H9 (cell line): ENCODE measurements at regions not wholly inside any gene's neighbourhood (a gene's known extent, or its start where the extent isn't known, plus 50 kb on each side); places are given as distances from the start of the nearest gene placed in this dataset.

Source experiments
- DNase-seq: peaks from one replicate; pipeline ENCODE4 v3.0.0-alpha.2; 2017
- H2AFZ ChIP-seq: one replicate; pipeline ENCODE4 v1.6.1; 2013; ENCODE audit warnings: mild to moderate bottlenecking, low read length, control low read depth, moderate library complexity
- H2AK5ac ChIP-seq: 2 replicates; pipeline ENCODE4 v1.6.1; 2013; ENCODE audit warnings: low read length, control low read depth, mixed read lengths; ENCODE audit not compliant: insufficient read length
- H2BK120ac ChIP-seq: one replicate; pipeline ENCODE4 v1.6.1; 2013; ENCODE audit warnings: low read depth, mild to moderate bottlenecking, low read length, control low read depth, inconsistent platforms; ENCODE audit not compliant: poor library complexity, severe bottlenecking
- H2BK12ac ChIP-seq: 2 replicates; pipeline ENCODE4 v1.6.1; 2013; ENCODE audit warnings: low read length, control low read depth, mixed read lengths, low read depth; ENCODE audit not compliant: insufficient read length
- H2BK15ac ChIP-seq: 2 replicates; pipeline ENCODE4 v1.6.1; 2013; ENCODE audit warnings: low read depth, low read length, control low read depth
- H2BK20ac ChIP-seq: one replicate; pipeline ENCODE4 v1.6.1; 2013; ENCODE audit warnings: low read depth, mild to moderate bottlenecking, low read length, control low read depth, inconsistent platforms; ENCODE audit not compliant: poor library complexity, severe bottlenecking
- H2BK5ac ChIP-seq: 2 replicates; pipeline ENCODE4 v1.6.1; 2013; ENCODE audit warnings: low read length, control low read depth, mixed read lengths; ENCODE audit not compliant: insufficient read length
- H3K14ac ChIP-seq: 2 replicates; pipeline ENCODE4 v1.6.1; 2013; ENCODE audit warnings: low read length, control low read depth; ENCODE audit not compliant: insufficient read depth
- H3K18ac ChIP-seq: 2 replicates; pipeline ENCODE4 v1.6.1; 2013; ENCODE audit warnings: low read depth, mild to moderate bottlenecking, mixed read lengths, low read length, control low read depth; ENCODE audit not compliant: insufficient read length
- H3K23ac ChIP-seq: 2 replicates; pipeline ENCODE4 v1.6.1; 2013; ENCODE audit warnings: low read length, control low read depth, mixed read lengths, low read depth; ENCODE audit not compliant: insufficient read length
- H3K23me2 ChIP-seq: 2 replicates; pipeline ENCODE4 v1.6.1; 2013; ENCODE audit warnings: low read depth, mild to moderate bottlenecking, mixed read lengths, low read length, control low read depth; ENCODE audit not compliant: insufficient read length, poor library complexity, severe bottlenecking
- H3K27ac ChIP-seq: 2 replicates; pipeline ENCODE4 v1.5.1; 2013; ENCODE audit warnings: low read length, control low read depth, mixed read lengths, low read depth; ENCODE audit not compliant: insufficient read length
- H3K27me3 ChIP-seq: 2 replicates; pipeline ENCODE4 v1.6.1; 2013; ENCODE audit warnings: low read length, control low read depth, inconsistent platforms; ENCODE audit not compliant: insufficient read depth
- H3K4ac ChIP-seq: 2 replicates; pipeline ENCODE4 v1.6.1; 2013; ENCODE audit warnings: low read depth, mild to moderate bottlenecking, control low read depth, inconsistent platforms, low read length, moderate library complexity
- H3K4me1 ChIP-seq: 2 replicates; pipeline ENCODE4 v1.6.1; 2013; ENCODE audit warnings: low read length, control low read depth, inconsistent platforms; ENCODE audit not compliant: insufficient read depth
- H3K4me2 ChIP-seq: 2 replicates; pipeline ENCODE4 v1.6.1; 2013; ENCODE audit warnings: low read length, control low read depth, mixed read lengths; ENCODE audit not compliant: insufficient read length, insufficient read depth
- H3K56ac ChIP-seq: 2 replicates; pipeline ENCODE4 v1.6.1; 2013; ENCODE audit warnings: low read depth, mild to moderate bottlenecking, mixed read lengths, low read length, control low read depth; ENCODE audit not compliant: insufficient read length
- H3K79me1 ChIP-seq: 2 replicates; pipeline ENCODE4 v1.6.1; 2013; ENCODE audit warnings: low read depth, mild to moderate bottlenecking, moderate library complexity, low read length, control low read depth, inconsistent platforms; ENCODE audit not compliant: insufficient read depth, poor library complexity, severe bottlenecking
- H3K79me2 ChIP-seq: 2 replicates; pipeline ENCODE4 v1.6.1; 2013; ENCODE audit warnings: low read length, control low read depth, inconsistent platforms; ENCODE audit not compliant: insufficient read depth
- H3K9ac ChIP-seq: 2 replicates; pipeline ENCODE4 v1.6.1; 2013; ENCODE audit warnings: low read length, control low read depth, mixed read lengths; ENCODE audit not compliant: insufficient read length; ENCODE audit errors: extremely low read depth
- H3K9me3 ChIP-seq: one replicate; pipeline ENCODE4 v1.6.1; 2013; ENCODE audit warnings: low read depth, low read length, inconsistent platforms; ENCODE audit not compliant: control insufficient read depth
- H3T11ph ChIP-seq: one replicate; pipeline ENCODE4 v1.6.1; 2013; ENCODE audit warnings: mild to moderate bottlenecking, low read length, control low read depth, inconsistent platforms
- H4K20me1 ChIP-seq: one replicate; pipeline ENCODE4 v1.6.1; 2013; ENCODE audit not compliant: control insufficient read depth, insufficient read length, insufficient read depth
- H4K5ac ChIP-seq: 2 replicates; pipeline ENCODE4 v1.6.1; 2013; ENCODE audit warnings: low read depth, mild to moderate bottlenecking, mixed read lengths, low read length, control low read depth; ENCODE audit not compliant: insufficient read length
- H4K8ac ChIP-seq: replicated peaks from 2 replicates; pipeline ENCODE4 v1.6.1; 2013; ENCODE audit warnings: low read length, control low read depth, mixed read lengths, low read depth; ENCODE audit not compliant: insufficient read length
- H4K91ac ChIP-seq: 2 replicates; pipeline ENCODE4 v1.6.1; 2013; ENCODE audit warnings: low read depth, mild to moderate bottlenecking, moderate library complexity, mixed read lengths, low read length, control low read depth; ENCODE audit not compliant: insufficient read length
- H3K27ac Mint-ChIP-seq, 3 experiments: 2 replicates in 2 of 3; 3 replicates in 1 of 3; pipeline ENCODE4 v1.8.0; 2020 to 2021; ENCODE audit warnings: mixed read lengths in 3 of 3, mild to moderate bottlenecking in 1 of 3, moderate library complexity in 1 of 3
- H3K27me3 Mint-ChIP-seq: 2 replicates; pipeline ENCODE4 v1.8.0; 2021; ENCODE audit warnings: low read depth, mild to moderate bottlenecking, moderate library complexity, mixed read lengths
- H3K36me3 Mint-ChIP-seq, 3 experiments: 2 replicates in 2 of 3; 3 replicates in 1 of 3; pipeline ENCODE4 v1.8.0; 2020 to 2021; ENCODE audit warnings: low read depth in 3 of 3, mixed read lengths in 3 of 3; ENCODE audit not compliant: insufficient read depth in 1 of 3
- H3K4me1 Mint-ChIP-seq, 2 experiments: 2 replicates each; pipeline ENCODE4 v1.8.0; 2020; ENCODE audit warnings: mixed read lengths in 2 of 2
- H3K4me3 Mint-ChIP-seq, 2 experiments: 2 replicates in 1 of 2; 3 replicates in 1 of 2; pipeline ENCODE4 v1.8.0; 2020 to 2021; ENCODE audit warnings: mild to moderate bottlenecking in 2 of 2, mixed read lengths in 2 of 2, moderate library complexity in 1 of 2
- H3K9me3 Mint-ChIP-seq, 2 experiments: 2 replicates in 1 of 2; 3 replicates in 1 of 2; pipeline ENCODE4 v1.8.0; 2020; ENCODE audit warnings: mild to moderate bottlenecking in 2 of 2, mixed read lengths in 2 of 2, moderate library complexity in 1 of 2
- CTCF ChIP-seq: fragments of 200-600 bp; sonication (generic); conservative IDR thresholded peaks from 3 replicates; pipeline ENCODE4 v1.8.0; 2021; ENCODE audit warnings: antibody characterized with exemption, mild to moderate bottlenecking
- WGBS: extraction: QIAGEN DNeasy Blood & Tissue Kit; methylation state at CpG from one replicate; pipeline ENCODE4 v1.1.7; 2013; ENCODE audit warnings: missing lambda C conversion rate, low lambda C conversion rate, mixed read lengths; ENCODE audit not compliant: insufficient read length; ENCODE audit errors: extremely low coverage; 5-methylcytosine and 5-hydroxymethylcytosine counted together

DNA sequence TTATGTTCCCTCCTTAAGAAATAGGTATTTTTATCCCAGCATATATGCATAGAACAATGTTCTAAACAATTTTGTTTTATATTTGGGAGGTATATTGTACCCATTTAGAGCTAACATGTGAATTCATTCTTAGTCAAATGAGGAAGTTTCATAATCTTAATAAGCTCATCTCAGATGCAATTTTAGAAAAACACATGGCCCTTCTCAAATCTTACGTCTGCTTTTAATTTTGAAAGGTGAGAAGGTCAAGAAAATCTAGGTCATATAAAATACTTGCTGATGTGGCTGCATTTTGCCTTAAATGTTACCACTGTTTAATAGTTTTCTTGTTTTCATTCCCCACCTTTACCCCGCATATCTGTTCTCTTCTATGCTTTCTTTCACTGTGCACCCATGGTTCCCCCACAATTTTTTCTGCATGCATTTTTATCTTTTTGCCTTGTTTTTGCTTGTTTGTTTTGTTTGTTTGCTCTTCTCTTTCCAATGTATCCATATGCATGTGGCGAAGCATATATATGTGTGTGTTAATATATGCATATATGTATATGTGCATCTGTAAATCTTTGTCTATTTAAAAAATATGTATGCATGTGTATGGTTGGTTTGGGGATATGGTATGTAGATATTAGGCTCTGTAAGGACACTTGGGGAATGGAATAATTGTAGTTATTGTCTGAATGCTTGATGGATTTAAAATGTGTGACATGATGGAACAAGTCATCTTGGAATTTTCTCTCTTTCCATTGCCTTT is 317.1 kb downstream of the BCAT1 start:
- Histone ChIP-seq H4K91ac (no peak overlapping the region), H2AK5ac (no peak overlapping the region), H4K20me1 (no peaks in the 10 kb centered on the region), H3K14ac (no peak overlapping the region), H3K23ac (no peak overlapping the region), H3K56ac (no peak overlapping the region), H3K4ac (no peak overlapping the region), H3K79me2 (no peaks in the 10 kb centered on the region), H3K23me2 (no peaks in the 10 kb centered on the region), H4K5ac (no peak overlapping the region), H2BK12ac (no peak overlapping the region), H4K8ac (no peak overlapping the region), H2BK5ac (no peak overlapping the region), H2BK15ac (no peak overlapping the region), H3K79me1 (no peaks in the 10 kb centered on the region), H3K9ac (no peak overlapping the region), H3K4me2 (no peak overlapping the region), H3T11ph (no peak overlapping the region), H2BK120ac (no peak overlapping the region), H3K18ac (no peak overlapping the region), H2BK20ac (no peak overlapping the region), H3K9me3 (no peaks in the 10 kb centered on the region), H3K4me1 (no peaks in the 10 kb centered on the region), H3K27me3 (no peaks in the 10 kb centered on the region), H3K27ac (no peak overlapping the region), H2AFZ (no peak overlapping the region)
- no peaks in the 10 kb centered on the region for H3K9me3 Mint-ChIP-seq
- H3K4me3 Mint-ChIP-seq: no peak overlapping the region
- no peaks in the 10 kb centered on the region; the same call in 1 of the 2 replicates for H3K27me3 Mint-ChIP-seq
- DNase-seq: no peak
- H3K4me1 Mint-ChIP-seq: peaks cover 5% of the 10 kb centered on the region in 2 experiments
- no peaks in the 10 kb centered on the region for H3K36me3 Mint-ChIP-seq
- no peak for TF ChIP-seq CTCF
- no peak overlapping the region for H3K27ac Mint-ChIP-seq
- WGBS: no CpG with 5 or more reads among the region's 3 CpGs
